HL-60 (cell line): ENCODE measurements at regions not wholly inside any gene's neighbourhood (a gene's known extent, or its start where the extent isn't known, plus 50 kb on each side); places are given as distances from the start of the nearest gene placed in this dataset.

Source experiments
- CTCF ChIP-seq: IDR thresholded peaks from one replicate; pipeline ENCODE4 v1.5.1; 2011; ENCODE audit warnings: low read length, control low read depth, inconsistent platforms; ENCODE audit not compliant: insufficient read depth
- GABPA ChIP-seq: IDR thresholded peaks from 2 replicates; pipeline ENCODE4 v1.6.1; 2012; ENCODE audit warnings: low read depth
- POLR2AphosphoS5 ChIP-seq: IDR thresholded peaks from 2 replicates; pipeline ENCODE4 v1.6.1; 2012; ENCODE audit warnings: low read depth
- REST ChIP-seq: IDR thresholded peaks from 2 replicates; pipeline ENCODE4 v1.6.1; 2012; ENCODE audit warnings: low read depth; ENCODE audit not compliant: insufficient replicate concordance
- SPI1 ChIP-seq: IDR thresholded peaks from 2 replicates; pipeline ENCODE4 v1.6.1; 2012; ENCODE audit warnings: low read depth, mild to moderate bottlenecking, borderline replicate concordance

- TF ChIP-seq POLR2AphosphoS5 (no peak), CTCF (no peak), REST (no peak), GABPA (no peak), SPI1 (no peak)
Observed at GRCh38 chr11:115776916-115777315, 272.7 kb upstream of the CADM1 start.
